NT2/D1 (cell line): ENCODE measurements at regions not wholly inside any gene's neighbourhood (a gene's known extent, or its start where the extent isn't known, plus 50 kb on each side); places are given as distances from the start of the nearest gene placed in this dataset.

Experiments
- SUZ12 ChIP-seq: IDR thresholded peaks from 2 replicates; pipeline ENCODE4 v1.6.1; 2011; ENCODE audit not compliant: insufficient read length, insufficient read depth; ENCODE audit errors: extremely low read depth
- ZNF274 ChIP-seq: IDR thresholded peaks from 2 replicates; pipeline ENCODE4 v1.6.1; 2011; ENCODE audit warnings: mild to moderate bottlenecking, low read depth, low read length

GRCh38 chr4:151548708-151549107 lies 139.7 kb downstream of the FHIP1A start:
- TF ChIP-seq SUZ12, result no peak
- TF ChIP-seq ZNF274, result no peak
